Endodermal cell (in vitro differentiated cells): ENCODE measurements at regions not wholly inside any gene's neighbourhood (a gene's known extent, or its start where the extent isn't known, plus 50 kb on each side); places are given as distances from the start of the nearest gene placed in this dataset.

Source experiments
- DNase-seq: peaks from one replicate; pipeline ENCODE4 v3.0.0-alpha.2; 2017
- H3K27ac ChIP-seq: 2 replicates; pipeline ENCODE4 v1.5.1; 2013; ENCODE audit warnings: mild to moderate bottlenecking, low read depth, low read length, moderate library complexity
- H3K27me3 ChIP-seq: 2 replicates; pipeline ENCODE4 v1.6.1; 2013; ENCODE audit warnings: mild to moderate bottlenecking, low read length, moderate library complexity; ENCODE audit not compliant: insufficient read depth, control insufficient read depth, poor library complexity, severe bottlenecking
- H3K36me3 ChIP-seq: 2 replicates; pipeline ENCODE4 v1.7.0; 2013; ENCODE audit warnings: mild to moderate bottlenecking, low read length, moderate library complexity; ENCODE audit not compliant: control insufficient read depth, insufficient read depth
- H3K4me1 ChIP-seq: one replicate; pipeline ENCODE4 v1.7.0; 2013; ENCODE audit warnings: low read length; ENCODE audit not compliant: control insufficient read depth, insufficient read depth
- H3K4me3 ChIP-seq: 2 replicates; pipeline ENCODE4 v1.5.1; 2013; ENCODE audit warnings: mild to moderate bottlenecking, low read length, moderate library complexity
- H3K9ac ChIP-seq: 2 replicates; pipeline ENCODE4 v1.6.1; 2013; ENCODE audit warnings: mild to moderate bottlenecking, low read length, moderate library complexity; ENCODE audit not compliant: poor library complexity, severe bottlenecking; ENCODE audit errors: extremely low read depth
- H3K9me3 ChIP-seq: 2 replicates; pipeline ENCODE4 v1.6.1; 2013; ENCODE audit warnings: mild to moderate bottlenecking, low read length, moderate library complexity; ENCODE audit not compliant: control insufficient read depth
- H3K27ac Mint-ChIP-seq: 2 replicates; pipeline ENCODE4 v1.8.0; 2020; ENCODE audit warnings: mixed read lengths
- H3K27me3 Mint-ChIP-seq: 2 replicates; pipeline ENCODE4 v1.8.0; 2021; ENCODE audit warnings: mild to moderate bottlenecking, mixed read lengths; ENCODE audit not compliant: insufficient read depth
- H3K36me3 Mint-ChIP-seq: 2 replicates; pipeline ENCODE4 v1.8.0; 2020; ENCODE audit warnings: low read depth, mixed read lengths
- H3K4me1 Mint-ChIP-seq: 2 replicates; pipeline ENCODE4 v1.8.0; 2020; ENCODE audit warnings: mixed read lengths
- H3K4me3 Mint-ChIP-seq: 2 replicates; pipeline ENCODE4 v1.8.0; 2020; ENCODE audit warnings: mild to moderate bottlenecking, moderate library complexity, mixed read lengths
- H3K9me3 Mint-ChIP-seq: 2 replicates; pipeline ENCODE4 v1.8.0; 2020; ENCODE audit warnings: mild to moderate bottlenecking, mixed read lengths
- CTCF ChIP-seq: fragments of 200-600 bp; sonication (generic); conservative IDR thresholded peaks from 2 replicates; pipeline ENCODE4 v1.5.0; 2021; ENCODE audit warnings: antibody characterized with exemption, mild to moderate bottlenecking
- WGBS, 2 experiments: methylation state at CpG; one replicate each; pipeline versions ENCODE4 v1.1.5 to v1.1.7; 2013; ENCODE audit warnings: missing lambda C conversion rate in 2 of 2, mixed read lengths in 1 of 2; ENCODE audit not compliant: insufficient coverage in 1 of 2, insufficient read length in 1 of 2; 5-methylcytosine and 5-hydroxymethylcytosine counted together

GRCh38 chr10:55144001-55144400 is 343.0 kb upstream of the PCDH15 start:
- no peak for DNase-seq
- Histone ChIP-seq H3K4me1 (no peaks in the 10 kb centered on the region), H3K9me3 (no peaks in the 10 kb centered on the region), H3K9ac (no peak overlapping the region), H3K27ac (no peak overlapping the region), H3K4me3 (no peak overlapping the region), H3K27me3 (no peaks in the 10 kb centered on the region), H3K36me3 (no peaks in the 10 kb centered on the region)
- 97% methylated on average over 2 of the region's 2 CpGs; no CpG with 5 or more reads in 1 of the 2 experiments for WGBS, 2 experiments
- no peaks in the 10 kb centered on the region for H3K4me1 Mint-ChIP-seq
- H3K27ac Mint-ChIP-seq: no peak overlapping the region
- no peaks in the 10 kb centered on the region for H3K36me3 Mint-ChIP-seq
- H3K27me3 Mint-ChIP-seq: no peaks in the 10 kb centered on the region
- no peak overlapping the region for H3K4me3 Mint-ChIP-seq
- no peak for TF ChIP-seq CTCF
- no peaks in the 10 kb centered on the region for H3K9me3 Mint-ChIP-seq

GRCh38 chr10:55141892-55142291 is 340.9 kb upstream of the PCDH15 start:
- Histone ChIP-seq H3K4me3 (no peak overlapping the region), H3K27ac (no peak overlapping the region), H3K4me1 (no peaks in the 10 kb centered on the region), H3K9me3 (no peaks in the 10 kb centered on the region), H3K36me3 (no peaks in the 10 kb centered on the region), H3K9ac (no peak overlapping the region), H3K27me3 (no peaks in the 10 kb centered on the region)
- Mint-ChIP-seq H3K36me3 (no peaks in the 10 kb centered on the region), H3K27me3 (no peaks in the 10 kb centered on the region), H3K4me1 (no peaks in the 10 kb centered on the region), H3K9me3 (no peaks in the 10 kb centered on the region), H3K27ac (no peak overlapping the region), H3K4me3 (no peak overlapping the region)
- DNase-seq: no peak
- TF ChIP-seq CTCF: no peak

DNA sequence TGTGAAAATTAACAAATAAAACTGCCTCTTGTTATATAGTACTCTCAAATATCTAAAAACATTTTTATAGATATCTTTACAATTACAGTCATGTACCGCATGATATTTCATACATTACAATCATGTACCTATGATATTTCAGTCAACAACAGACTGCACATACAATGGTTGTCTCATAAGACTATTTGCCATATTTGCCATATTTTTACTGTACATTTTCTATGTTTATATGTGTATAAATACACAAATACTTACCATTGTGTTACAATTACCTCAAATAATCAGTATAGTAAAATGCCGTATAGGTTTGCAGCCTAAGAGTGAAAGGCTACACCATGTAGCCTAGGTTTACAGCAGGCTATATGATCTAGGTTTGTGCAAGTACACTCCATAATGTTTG is 336.0 kb upstream of the PCDH15 start:
- no peak for DNase-seq
- Mint-ChIP-seq H3K27me3 (no peaks in the 10 kb centered on the region), H3K9me3 (no peaks in the 10 kb centered on the region), H3K27ac (no peak overlapping the region), H3K36me3 (no peaks in the 10 kb centered on the region), H3K4me3 (no peak overlapping the region), H3K4me1 (no peaks in the 10 kb centered on the region)
- Histone ChIP-seq H3K27me3 (no peaks in the 10 kb centered on the region), H3K4me3 (no peak overlapping the region), H3K36me3 (no peaks in the 10 kb centered on the region), H3K4me1 (no peaks in the 10 kb centered on the region), H3K9ac (no peak overlapping the region), H3K27ac (no peak overlapping the region), H3K9me3 (peaks cover under 1% of the 10 kb centered on the region)
- WGBS, 2 experiments: 95 to 100% methylated on average over 2 of the region's 2 CpGs
- no peak for TF ChIP-seq CTCF
